T-helper 2 cell treated with Interferon-gamma antibody and Interleukin-4, amounts not matched to agents 5 μg/mL and 100 μg/mL, for 36 hours (primary cell): ENCODE measurements at regions not wholly inside any gene's neighbourhood (a gene's known extent, or its start where the extent isn't known, plus 50 kb on each side); places are given as distances from the start of the nearest gene placed in this dataset.
"Not testable (repeated sequence)": the region's sequence is repeated elsewhere in the genome, so short reads cannot be mapped to it uniquely, and the experiment has no call there.

Source experiments
- DNase-seq: peaks from one replicate; pipeline ENCODE4 v3.0.0; 2021; ENCODE audit warnings: low spot score
- H3K27ac Mint-ChIP-seq: one replicate; pipeline ENCODE4 v1.8.0; 2021; ENCODE audit warnings: mild to moderate bottlenecking, mixed read lengths
- H3K27me3 Mint-ChIP-seq: one replicate; pipeline ENCODE4 v1.8.0; 2021; ENCODE audit warnings: low read depth, mixed read lengths
- H3K36me3 Mint-ChIP-seq: one replicate; pipeline ENCODE4 v1.8.0; 2021; ENCODE audit warnings: low read depth, mixed read lengths
- H3K4me1 Mint-ChIP-seq: one replicate; pipeline ENCODE4 v1.8.0; 2021; ENCODE audit warnings: low read depth, mixed read lengths
- H3K4me3 Mint-ChIP-seq: one replicate; pipeline ENCODE4 v1.8.0; 2022; ENCODE audit warnings: mild to moderate bottlenecking, moderate library complexity, mixed read lengths
- H3K9me3 Mint-ChIP-seq: one replicate; pipeline ENCODE4 v1.8.0; 2021; ENCODE audit warnings: mixed read lengths

DNA sequence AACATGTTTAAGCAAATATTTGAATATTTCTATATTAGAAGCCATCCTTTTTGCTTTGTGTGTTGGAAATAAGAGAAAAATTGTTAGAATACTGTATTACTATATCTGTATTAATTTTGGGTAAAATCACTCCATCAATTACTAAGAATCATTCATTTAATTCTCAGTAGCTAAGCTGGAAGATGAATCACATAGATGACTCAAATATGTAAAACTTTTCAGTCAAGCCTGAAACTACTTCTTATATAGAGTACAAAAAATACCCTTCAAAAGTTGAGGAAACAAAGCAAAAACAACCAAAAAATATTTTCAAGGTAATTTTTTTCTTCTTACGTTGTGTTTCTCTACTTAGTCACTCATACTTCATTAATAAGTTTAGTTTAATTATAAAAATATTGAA, 205.7 kb upstream of the ROBO1 start:
- DNase-seq = no peak
- no peaks in the 10 kb centered on the region for H3K4me1 Mint-ChIP-seq
- H3K36me3 Mint-ChIP-seq = no peaks in the 10 kb centered on the region
- H3K9me3 Mint-ChIP-seq = peaks cover 29% of the 10 kb centered on the region
- no peak overlapping the region for H3K27ac Mint-ChIP-seq
- H3K27me3 Mint-ChIP-seq = no peaks in the 10 kb centered on the region
- no peak overlapping the region for H3K4me3 Mint-ChIP-seq

DNA sequence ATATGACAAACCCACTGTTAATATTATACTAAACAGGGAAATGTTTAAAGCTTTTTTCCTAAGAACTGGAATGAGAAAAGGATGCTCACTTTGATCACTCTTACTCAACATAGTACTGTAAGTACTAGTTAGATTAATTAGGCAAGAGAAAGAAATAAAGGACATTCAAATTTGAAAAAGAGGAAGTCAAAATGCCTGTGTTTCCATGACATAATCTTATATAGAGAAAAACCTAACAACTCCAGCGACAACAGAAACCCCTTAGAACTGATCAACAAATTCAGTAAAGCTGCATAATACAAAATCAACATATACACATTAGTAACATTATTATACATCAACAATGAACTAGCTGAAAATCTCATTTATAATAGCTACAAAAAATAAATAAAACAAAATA, 200.6 kb upstream of the ROBO1 start:
- Mint-ChIP-seq H3K4me3 (no peak overlapping the region), H3K4me1 (no peaks in the 10 kb centered on the region), H3K9me3 (peaks cover 29% of the 10 kb centered on the region), H3K27me3 (no peaks in the 10 kb centered on the region), H3K27ac (no peak overlapping the region), H3K36me3 (no peaks in the 10 kb centered on the region)
- no peak for DNase-seq

DNA sequence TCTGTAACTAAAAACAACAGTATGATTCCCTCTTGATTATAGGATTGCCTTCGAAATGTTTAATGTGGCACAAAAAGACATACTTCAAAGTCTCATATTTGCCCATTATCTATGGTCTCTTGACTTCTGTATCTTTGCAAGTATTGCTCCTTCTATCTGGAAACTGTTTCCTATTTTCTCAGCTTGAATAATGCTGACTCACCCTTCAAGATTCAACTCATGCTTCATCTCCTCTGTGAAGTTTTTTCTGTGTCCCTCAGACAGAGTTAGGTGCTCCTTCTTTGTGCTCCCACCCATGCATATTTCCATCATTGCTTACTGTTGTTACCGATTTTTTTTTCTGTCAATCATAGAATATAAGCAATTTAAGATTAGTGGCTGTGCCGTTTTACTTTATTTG, 192.8 kb upstream of the ROBO1 start:
- Mint-ChIP-seq H3K36me3 (no peaks in the 10 kb centered on the region), H3K4me1 (no peaks in the 10 kb centered on the region), H3K9me3 (peaks cover 20% of the 10 kb centered on the region), H3K4me3 (no peak overlapping the region), H3K27me3 (no peaks in the 10 kb centered on the region), H3K27ac (no peak overlapping the region)
- DNase-seq = no peak

GRCh38 chr3:79957066-79957465, 189.3 kb upstream of the ROBO1 start:
- Mint-ChIP-seq H3K9me3 (peaks cover 27% of the 10 kb centered on the region), H3K27ac (no peak overlapping the region), H3K36me3 (no peaks in the 10 kb centered on the region), H3K4me3 (no peak overlapping the region), H3K4me1 (no peaks in the 10 kb centered on the region), H3K27me3 (no peaks in the 10 kb centered on the region)
- DNase-seq = no peak

DNA sequence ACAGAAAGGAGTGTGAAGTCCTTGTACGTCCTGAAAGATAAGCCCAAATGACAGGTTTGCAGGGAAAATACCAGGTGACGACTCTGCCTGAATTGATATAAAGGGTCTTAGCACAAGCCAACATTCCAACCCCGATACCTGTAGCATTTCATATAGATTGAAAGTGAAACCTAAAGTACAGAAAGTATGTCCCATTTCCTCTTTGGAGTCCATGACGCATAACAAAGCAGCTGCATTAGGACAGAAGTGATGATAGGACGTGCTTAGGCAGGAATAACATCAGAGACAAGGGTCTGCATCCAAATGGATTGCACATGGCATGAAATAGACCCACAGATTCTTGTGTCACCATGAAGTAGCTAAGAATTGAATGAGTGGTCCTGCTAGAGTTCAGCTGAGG, 187.0 kb upstream of the ROBO1 start:
- DNase-seq = no peak
- Mint-ChIP-seq H3K4me3 (no peak overlapping the region), H3K4me1 (no peaks in the 10 kb centered on the region), H3K27me3 (no peaks in the 10 kb centered on the region), H3K27ac (no peak overlapping the region), H3K36me3 (no peaks in the 10 kb centered on the region), H3K9me3 (peaks cover 29% of the 10 kb centered on the region)

- Mint-ChIP-seq H3K36me3 (no peaks in the 10 kb centered on the region), H3K9me3 (peaks cover 31% of the 10 kb centered on the region), H3K27me3 (no peaks in the 10 kb centered on the region), H3K4me1 (no peaks in the 10 kb centered on the region), H3K4me3 (no peak overlapping the region), H3K27ac (no peak overlapping the region)
- DNase-seq = no peak
Observed at GRCh38 chr3:79953591-79954101, 185.8 kb upstream of the ROBO1 start.

GRCh38 chr3:79951426-79951825, 183.6 kb upstream of the ROBO1 start:
- not testable (repeated sequence) for H3K4me1 Mint-ChIP-seq, H3K27me3 Mint-ChIP-seq

DNA sequence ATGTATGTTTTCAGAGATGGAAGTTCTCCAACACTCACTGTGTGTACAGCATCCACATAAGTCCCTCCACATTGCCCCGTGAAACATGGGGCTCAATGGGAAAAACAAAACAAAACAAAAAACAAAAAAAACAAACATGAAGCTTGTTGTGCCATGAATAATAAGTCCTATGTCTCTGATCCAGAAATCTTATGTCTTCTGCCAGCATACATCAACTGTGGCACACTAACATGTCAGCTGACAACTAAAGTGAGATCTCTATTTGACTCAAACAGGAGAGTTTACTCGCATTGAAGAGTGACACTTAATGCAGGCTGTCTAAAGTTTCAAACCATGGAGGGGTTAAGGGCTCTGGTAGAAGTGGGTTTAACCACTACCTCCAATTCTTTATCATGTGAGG, 180.2 kb upstream of the ROBO1 start:
- no peaks in the 10 kb centered on the region for H3K27me3 Mint-ChIP-seq
- no peak overlapping the region for H3K4me3 Mint-ChIP-seq
- DNase-seq = no peak
- no peaks in the 10 kb centered on the region for H3K36me3 Mint-ChIP-seq
- H3K4me1 Mint-ChIP-seq = no peaks in the 10 kb centered on the region
- peaks cover 28% of the 10 kb centered on the region for H3K9me3 Mint-ChIP-seq
- H3K27ac Mint-ChIP-seq = no peak overlapping the region

More at GRCh38 chr3:79951426-79951825, 183.6 kb upstream of the ROBO1 start:
- not testable (repeated sequence) for H3K36me3 Mint-ChIP-seq, H3K27ac Mint-ChIP-seq, H3K4me3 Mint-ChIP-seq, DNase-seq
- peaks cover 31% of the 10 kb centered on the region for H3K9me3 Mint-ChIP-seq

DNA sequence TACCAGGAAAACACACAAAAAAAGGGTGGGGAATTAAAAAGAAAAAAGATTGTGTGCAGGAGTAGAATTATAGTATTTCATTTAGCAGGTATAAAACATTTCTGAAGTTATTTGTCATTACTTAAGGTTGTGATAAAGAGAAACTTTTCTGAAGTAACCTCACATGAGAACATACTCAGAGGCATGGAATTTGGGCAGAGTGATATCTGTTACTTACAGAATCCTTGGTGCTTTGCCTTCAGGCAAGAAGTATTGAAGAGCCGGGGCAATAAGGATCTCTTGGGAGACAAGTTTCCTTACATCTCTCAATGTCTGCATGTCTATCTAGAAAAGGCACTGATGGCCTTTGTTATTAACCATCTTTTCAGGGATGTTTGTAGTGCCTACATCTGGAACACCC, 179.7 kb upstream of the ROBO1 start:
- H3K4me3 Mint-ChIP-seq = no peak overlapping the region
- H3K4me1 Mint-ChIP-seq = no peaks in the 10 kb centered on the region
- DNase-seq = no peak
- peaks cover 26% of the 10 kb centered on the region for H3K9me3 Mint-ChIP-seq
- H3K36me3 Mint-ChIP-seq = no peaks in the 10 kb centered on the region
- H3K27me3 Mint-ChIP-seq = no peaks in the 10 kb centered on the region
- no peak overlapping the region for H3K27ac Mint-ChIP-seq

DNA sequence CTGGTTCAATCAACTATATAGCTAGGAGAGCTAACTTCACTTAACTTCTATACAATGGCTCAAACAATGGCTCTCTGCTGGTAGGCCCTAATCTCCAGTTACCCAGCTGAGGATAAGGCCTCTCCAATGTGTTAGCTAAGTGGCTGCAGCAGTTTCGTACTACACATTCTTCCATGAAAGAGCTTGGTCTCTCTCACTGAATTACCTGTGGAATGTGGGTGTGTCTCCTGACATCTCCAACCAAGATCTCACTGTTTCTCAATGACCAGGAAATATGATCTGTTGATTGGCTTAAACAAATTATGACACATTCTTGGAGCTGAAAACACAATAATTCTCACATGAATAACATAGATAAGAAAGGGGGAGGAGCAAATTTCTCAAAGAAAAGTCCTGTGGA, 169.8 kb upstream of the ROBO1 start:
- Mint-ChIP-seq H3K36me3 (no peaks in the 10 kb centered on the region), H3K4me1 (no peaks in the 10 kb centered on the region), H3K4me3 (no peak overlapping the region), H3K27ac (no peak overlapping the region), H3K27me3 (no peaks in the 10 kb centered on the region), H3K9me3 (peaks cover 15% of the 10 kb centered on the region)
- DNase-seq = no peak

DNA sequence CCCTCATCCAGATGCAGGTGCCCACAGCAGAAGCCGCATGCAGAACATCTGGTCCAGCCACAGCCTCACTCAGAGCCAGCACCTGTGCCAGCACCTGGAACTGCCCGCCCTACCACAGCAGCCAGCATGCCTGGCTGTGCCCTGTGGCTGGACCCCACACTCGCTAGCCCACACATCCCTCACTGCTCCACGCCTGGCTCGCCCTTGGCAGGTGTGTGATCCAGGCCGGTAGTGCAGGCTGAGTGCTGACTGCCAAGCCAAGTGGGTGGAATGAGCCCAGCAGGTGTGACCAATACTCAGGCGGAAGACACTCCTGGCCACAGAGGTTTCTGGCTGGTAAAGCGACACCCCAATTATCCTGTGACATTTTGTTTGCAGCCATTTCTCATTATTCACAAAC, 162.4 kb upstream of the ROBO1 start:
- Mint-ChIP-seq H3K27me3 (no peaks in the 10 kb centered on the region), H3K36me3 (no peaks in the 10 kb centered on the region), H3K9me3 (peaks cover 17% of the 10 kb centered on the region), H3K4me1 (no peaks in the 10 kb centered on the region), H3K27ac (no peak overlapping the region), H3K4me3 (no peak overlapping the region)
- no peak for DNase-seq

GRCh38 chr3:79928687-79929408, 161.1 kb upstream of the ROBO1 start:
- H3K4me1 Mint-ChIP-seq = no peaks in the 10 kb centered on the region
- DNase-seq = no peak
- no peak overlapping the region for H3K4me3 Mint-ChIP-seq
- no peaks in the 10 kb centered on the region for H3K36me3 Mint-ChIP-seq
- H3K9me3 Mint-ChIP-seq = peaks cover 17% of the 10 kb centered on the region
- no peak overlapping the region for H3K27ac Mint-ChIP-seq
- H3K27me3 Mint-ChIP-seq = no peaks in the 10 kb centered on the region

GRCh38 chr3:79926522-79926921, 158.7 kb upstream of the ROBO1 start:
- Mint-ChIP-seq H3K4me3 (no peak overlapping the region), H3K36me3 (no peaks in the 10 kb centered on the region), H3K4me1 (no peaks in the 10 kb centered on the region), H3K27ac (no peak overlapping the region), H3K9me3 (peaks cover 21% of the 10 kb centered on the region), H3K27me3 (no peaks in the 10 kb centered on the region)
- DNase-seq = no peak

DNA sequence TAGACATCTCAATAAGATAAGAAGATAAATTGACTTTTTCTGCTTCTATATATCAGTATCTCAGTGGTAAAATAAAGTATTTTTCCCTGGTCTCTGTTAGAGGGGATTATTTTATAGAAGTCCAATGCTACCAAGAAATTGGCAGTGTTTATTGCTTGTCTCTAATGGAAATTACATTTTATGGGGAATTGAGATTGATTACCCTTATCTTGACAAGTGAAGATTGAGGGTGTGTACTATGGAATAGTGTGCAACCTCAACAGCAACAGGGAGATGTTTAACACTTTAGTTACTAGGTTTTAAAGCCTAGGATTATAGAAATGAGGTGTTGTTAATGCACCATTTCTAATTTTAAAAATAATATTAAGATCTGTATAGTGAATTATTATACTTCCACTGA, 154.8 kb upstream of the ROBO1 start:
- H3K27me3 Mint-ChIP-seq = no peaks in the 10 kb centered on the region
- H3K4me3 Mint-ChIP-seq = no peak overlapping the region
- H3K27ac Mint-ChIP-seq = no peak overlapping the region
- H3K4me1 Mint-ChIP-seq = no peaks in the 10 kb centered on the region
- no peaks in the 10 kb centered on the region for H3K36me3 Mint-ChIP-seq
- H3K9me3 Mint-ChIP-seq = peaks cover 13% of the 10 kb centered on the region
- no peak for DNase-seq

GRCh38 chr3:79917561-79917960, 149.8 kb upstream of the ROBO1 start:
- H3K36me3 Mint-ChIP-seq = no peaks in the 10 kb centered on the region
- no peak overlapping the region for H3K27ac Mint-ChIP-seq
- DNase-seq = no peak

More at GRCh38 chr3:79917561-79917960, 149.8 kb upstream of the ROBO1 start:
- no peak overlapping the region for H3K4me3 Mint-ChIP-seq
- no peaks in the 10 kb centered on the region for H3K27me3 Mint-ChIP-seq
- H3K9me3 Mint-ChIP-seq = peaks cover 23% of the 10 kb centered on the region
- no peaks in the 10 kb centered on the region for H3K4me1 Mint-ChIP-seq
